ENCODE measurements at regions not wholly inside any gene's neighbourhood (a gene's known extent, or its start where the extent isn't known, plus 50 kb on each side); places are given as distances from the start of the nearest gene placed in this dataset.
"Not testable (repeated sequence)": the region's sequence is repeated elsewhere in the genome, so short reads cannot be mapped to it uniquely, and the experiment has no call there.

GRCh38 chr6:57808581-57808980, 491.2 kb downstream of the PRIM2 start:
- not testable (repeated sequence) for TF ChIP-seq CTCF (IDR thresholded peaks at IDR 0.05; ENCODE audit: low read depth, low read length); EZH2phosphoT487 (IDR thresholded peaks at IDR 0.05; ENCODE audit: low read depth)

All from OCI-LY3 (cell line).